Small intestine (tissue), 7 donors: ENCODE measurements at regions not wholly inside any gene's neighbourhood (a gene's known extent, or its start where the extent isn't known, plus 50 kb on each side); places are given as distances from the start of the nearest gene placed in this dataset.

ENCODE experiments used
- DNase-seq, 2 donors: peaks; one replicate each; pipeline versions ENCODE4 v3.0.0 to v3.0.0-alpha.2; 2013
- FAIRE-seq: peaks from 2 replicates; lab custom pipeline; 2012; peaks lifted over from hg19 to GRCh38; lab: Jason Lieb, UNC
- H3K27ac ChIP-seq, 3 donors: one replicate each; pipeline ENCODE4 v1.5.1; 2013; ENCODE audit warnings: low read length in 2 of 3, mild to moderate bottlenecking in 2 of 3, control low read depth in 1 of 3, inconsistent platforms in 1 of 3, low read depth in 1 of 3, moderate library complexity in 1 of 3
- H3K27me3 ChIP-seq, 3 donors: one replicate each; pipeline ENCODE4 v1.6.1; 2013; ENCODE audit warnings: low read length in 3 of 3, inconsistent platforms in 1 of 3; ENCODE audit not compliant: control insufficient read depth in 3 of 3, insufficient read depth in 3 of 3
- H3K36me3 ChIP-seq, 3 donors: one replicate each; pipeline ENCODE4 v1.6.1; 2013; ENCODE audit warnings: low read length in 3 of 3, inconsistent platforms in 1 of 3, low read depth in 1 of 3, mild to moderate bottlenecking in 1 of 3, moderate library complexity in 1 of 3; ENCODE audit not compliant: control insufficient read depth in 3 of 3, insufficient read depth in 2 of 3
- H3K4me1 ChIP-seq, 3 donors: one replicate each; pipeline ENCODE4 v1.6.1; 2013; ENCODE audit warnings: low read length in 2 of 3, inconsistent platforms in 1 of 3, low read depth in 1 of 3, mild to moderate bottlenecking in 1 of 3, moderate library complexity in 1 of 3; ENCODE audit not compliant: control insufficient read depth in 3 of 3, insufficient read depth in 2 of 3
- H3K4me3 ChIP-seq, 3 donors: one replicate each; pipeline ENCODE4 v1.5.1; 2013; ENCODE audit warnings: low read length in 3 of 3, control low read depth in 1 of 3, inconsistent platforms in 1 of 3, low read depth in 1 of 3, mild to moderate bottlenecking in 1 of 3, moderate library complexity in 1 of 3
- H3K9me3 ChIP-seq, 2 donors: one replicate each; pipeline ENCODE4 v1.6.1; 2013; ENCODE audit warnings: low read depth in 1 of 2, low read length in 1 of 2; ENCODE audit not compliant: control insufficient read depth in 2 of 2, insufficient read depth in 1 of 2
- WGBS, 3 donors: extraction: QIAGEN DNeasy Blood & Tissue Kit; methylation state at CpG; one replicate each; pipeline ENCODE4 v1.1.7; 2013; 5-methylcytosine and 5-hydroxymethylcytosine counted together
- donor health status: healthy with polysubstance abuse.
- donor health status: control.
- donor health status: control.
- donor health status: Bipolar disorder and iron deficiency.
- donor health status: healthy.

- no peaks in the 10 kb centered on the region for H3K27me3 ChIP-seq
- H3K9me3 ChIP-seq, result peaks cover 0 to 7% of the 10 kb centered on the region in 2 donors
- H3K36me3 ChIP-seq, result no peaks in the 10 kb centered on the region
- no peak overlapping the region for H3K4me3 ChIP-seq
- 69 to 90% (median 85%) methylated on average over 6 of the region's 6 CpGs for WGBS, 3 donors
- no peak for FAIRE-seq
- no peak for DNase-seq
- no peak overlapping the region for H3K27ac ChIP-seq
- H3K4me1 ChIP-seq, result no peaks in the 10 kb centered on the region
Observed at GRCh38 chr2:150165442-150165841, 322.0 kb downstream of the RND3 start.

DNA sequence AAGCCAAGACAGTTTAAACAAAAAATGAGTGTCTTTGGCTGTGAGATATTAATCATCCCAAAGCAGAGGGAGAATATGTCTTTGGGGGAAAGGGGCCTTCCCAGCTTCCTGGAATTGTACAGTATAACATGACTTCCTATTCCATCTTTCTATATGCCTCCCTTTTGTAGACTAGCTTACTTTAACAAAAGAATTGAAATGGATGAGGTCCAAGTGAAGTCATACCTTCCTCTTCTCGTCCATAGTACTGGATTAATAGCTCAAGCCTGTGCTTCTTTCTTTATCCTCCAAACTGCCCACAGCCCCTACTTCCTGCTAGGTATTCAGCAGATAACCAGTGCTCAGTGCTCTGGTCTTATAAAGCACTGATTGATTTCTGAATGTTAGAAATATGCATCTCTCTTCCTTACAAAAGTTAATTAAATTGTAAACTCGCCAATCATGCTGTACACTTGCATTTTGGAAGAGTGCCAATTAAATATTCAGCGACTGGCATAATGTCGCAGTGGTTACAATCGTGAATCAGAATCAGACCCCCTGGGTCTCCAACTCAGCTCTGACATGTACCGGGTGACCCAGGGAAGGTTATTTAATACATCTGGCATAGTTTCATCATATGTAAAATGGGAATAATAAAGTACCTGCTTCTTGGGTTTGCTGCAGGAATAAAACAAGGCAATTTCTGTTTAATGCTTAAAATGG is 325.1 kb downstream of the RND3 start:
- H3K4me3 ChIP-seq, result no peak overlapping the region
- no peaks in the 10 kb centered on the region for H3K36me3 ChIP-seq
- DNase-seq, result no peak
- WGBS, 3 donors, result 42 to 64% (median 55%) methylated on average over 6 of the region's 6 CpGs
- no peak overlapping the region for H3K27ac ChIP-seq
- no peaks in the 10 kb centered on the region for H3K9me3 ChIP-seq
- no peak for FAIRE-seq
- no peaks in the 10 kb centered on the region for H3K27me3 ChIP-seq
- no peaks in the 10 kb centered on the region for H3K4me1 ChIP-seq

- FAIRE-seq, result no peak
- WGBS, 3 donors, result 79 to 87% (median 84%) methylated on average over 6 of the region's 6 CpGs
- Histone ChIP-seq H3K27me3 (no peaks in the 10 kb centered on the region), H3K27ac (no peak overlapping the region), H3K36me3 (no peaks in the 10 kb centered on the region), H3K9me3 (no peaks in the 10 kb centered on the region), H3K4me1 (no peaks in the 10 kb centered on the region), H3K4me3 (no peak overlapping the region)
- DNase-seq, result no peak
Observed at GRCh38 chr2:150160058-150160457, 327.4 kb downstream of the RND3 start.

- no peaks in the 10 kb centered on the region for H3K27me3 ChIP-seq
- H3K27ac ChIP-seq, result no peak overlapping the region
- DNase-seq (no peak), FAIRE-seq (no peak)
- no peak overlapping the region for H3K4me3 ChIP-seq
- 70 to 92% (median 90%) methylated on average over 4 of the region's 4 CpGs for WGBS, 3 donors
- H3K36me3 ChIP-seq, result no peaks in the 10 kb centered on the region
- no peaks in the 10 kb centered on the region for H3K9me3 ChIP-seq
- no peaks in the 10 kb centered on the region for H3K4me1 ChIP-seq
Observed at GRCh38 chr2:150159300-150159699, 328.2 kb downstream of the RND3 start.

GRCh38 chr2:150156876-150157275 is 330.6 kb downstream of the RND3 start:
- no peaks in the 10 kb centered on the region for H3K36me3 ChIP-seq
- no peak for FAIRE-seq
- no peaks in the 10 kb centered on the region for H3K27me3 ChIP-seq
- H3K27ac ChIP-seq, result no peak overlapping the region
- H3K9me3 ChIP-seq, result no peaks in the 10 kb centered on the region
- DNase-seq, result no peak
- no peak overlapping the region for H3K4me3 ChIP-seq
- WGBS, 3 donors, result 67 to 80% (median 71%) methylated on average over 2 of the region's 2 CpGs
- H3K4me1 ChIP-seq, result no peaks in the 10 kb centered on the region

- no peak for FAIRE-seq
Observed at GRCh38 chr2:150156415-150156814, 331.1 kb downstream of the RND3 start.

DNA sequence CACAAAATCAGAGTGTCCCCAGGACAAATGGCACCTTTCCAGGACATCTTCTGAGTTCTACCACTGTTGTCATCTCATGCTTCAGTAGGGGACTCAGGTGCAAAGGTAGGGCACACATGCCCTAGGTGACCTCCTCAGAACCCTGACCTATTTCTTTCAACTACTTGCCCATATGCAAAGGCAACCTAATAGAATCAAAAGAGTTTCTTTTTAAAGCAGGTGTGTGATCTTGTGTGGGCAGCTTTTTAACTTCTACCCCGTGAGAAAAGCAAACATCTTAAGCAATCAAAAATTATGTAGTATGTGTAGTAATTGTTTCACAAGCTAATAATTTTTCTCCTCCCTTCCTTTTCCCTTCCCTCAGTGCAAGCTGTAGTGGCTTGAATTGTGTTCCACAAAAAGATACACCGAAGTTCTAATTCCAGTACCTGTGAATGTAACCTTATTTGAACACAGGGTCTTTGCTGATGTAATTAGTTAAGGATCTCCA is 333.1 kb downstream of the RND3 start:
- FAIRE-seq, result no peak
- no peak for DNase-seq
- Histone ChIP-seq H3K4me1 (peaks cover 0 to 3% (median 0%) of the 10 kb centered on the region in 3 donors), H3K9me3 (no peaks in the 10 kb centered on the region), H3K27me3 (no peaks in the 10 kb centered on the region), H3K36me3 (no peaks in the 10 kb centered on the region), H3K4me3 (no peak overlapping the region), H3K27ac (no peak overlapping the region)
- 19 to 67% (median 31%) methylated on average over 2 of the region's 2 CpGs for WGBS, 3 donors

More at GRCh38 chr2:150156415-150156814, 331.1 kb downstream of the RND3 start:
- Histone ChIP-seq H3K9me3 (no peaks in the 10 kb centered on the region), H3K27me3 (no peaks in the 10 kb centered on the region), H3K4me3 (no peak overlapping the region), H3K27ac (no peak overlapping the region), H3K4me1 (no peaks in the 10 kb centered on the region), H3K36me3 (no peaks in the 10 kb centered on the region)
- DNase-seq, result no peak
- WGBS, 3 donors, result 80 to 89% (median 86%) methylated on average over 3 of the region's 3 CpGs

- Histone ChIP-seq H3K4me1 (peaks cover 0 to 3% (median 0%) of the 10 kb centered on the region in 3 donors), H3K36me3 (no peaks in the 10 kb centered on the region), H3K9me3 (no peaks in the 10 kb centered on the region), H3K4me3 (no peak overlapping the region), H3K27me3 (no peaks in the 10 kb centered on the region), H3K27ac (no peak overlapping the region)
- FAIRE-seq, result no peak
- WGBS, 3 donors, result 35 to 75% (median 40%) methylated on average over 2 of the region's 2 CpGs
- DNase-seq, result peak in 1 of 2 donors; percentile 37
Observed at GRCh38 chr2:150153646-150154307, 333.7 kb downstream of the RND3 start.
